GM12873 (cell line): ENCODE measurements at regions not wholly inside any gene's neighbourhood (a gene's known extent, or its start where the extent isn't known, plus 50 kb on each side); places are given as distances from the start of the nearest gene placed in this dataset.

Experiments
- CTCF ChIP-seq: IDR thresholded peaks from 2 replicates; pipeline ENCODE4 v1.5.1; 2012; ENCODE audit warnings: low read depth, mild to moderate bottlenecking, moderate library complexity, low read length, control low read depth; ENCODE audit not compliant: insufficient read depth; ENCODE audit errors: missing control alignments

- TF ChIP-seq CTCF = peak; percentile 33
Measured at GRCh38 chr11:27204529-27204928, 158.5 kb downstream of the CCDC34 start.

GRCh38 chr11:27203077-27203647, 159.9 kb downstream of the CCDC34 start:
- no peak for TF ChIP-seq CTCF

GRCh38 chr11:27201454-27202302, 161.1 kb downstream of the BBOX1 start:
- no peak for TF ChIP-seq CTCF

GRCh38 chr11:27200779-27201453, 160.3 kb downstream of the BBOX1 start:
- no peak for TF ChIP-seq CTCF

GRCh38 chr11:27196203-27196897, 155.7 kb downstream of the BBOX1 start:
- TF ChIP-seq CTCF = no peak

- TF ChIP-seq CTCF = no peak
Measured at GRCh38 chr11:27195837-27196202, 155.2 kb downstream of the BBOX1 start.

- TF ChIP-seq CTCF = no peak
Measured at GRCh38 chr11:27194976-27195375, 154.4 kb downstream of the BBOX1 start.
